GM10266 (cell line): ENCODE measurements at regions not wholly inside any gene's neighbourhood (a gene's known extent, or its start where the extent isn't known, plus 50 kb on each side); places are given as distances from the start of the nearest gene placed in this dataset.

Experiments
- DNase-seq: peaks from one replicate; pipeline ENCODE4 v3.0.0; 2012; ENCODE audit errors: extremely low spot score
- TF ChIP-seq, protein P1 (sequence below): IDR thresholded peaks from 2 replicates; pipeline ENCODE4 v1.5.1; 2012; ENCODE audit warnings: mild to moderate bottlenecking, low read depth; ENCODE audit not compliant: control insufficient read depth, insufficient read depth; ENCODE audit errors: missing control alignments

DNA sequence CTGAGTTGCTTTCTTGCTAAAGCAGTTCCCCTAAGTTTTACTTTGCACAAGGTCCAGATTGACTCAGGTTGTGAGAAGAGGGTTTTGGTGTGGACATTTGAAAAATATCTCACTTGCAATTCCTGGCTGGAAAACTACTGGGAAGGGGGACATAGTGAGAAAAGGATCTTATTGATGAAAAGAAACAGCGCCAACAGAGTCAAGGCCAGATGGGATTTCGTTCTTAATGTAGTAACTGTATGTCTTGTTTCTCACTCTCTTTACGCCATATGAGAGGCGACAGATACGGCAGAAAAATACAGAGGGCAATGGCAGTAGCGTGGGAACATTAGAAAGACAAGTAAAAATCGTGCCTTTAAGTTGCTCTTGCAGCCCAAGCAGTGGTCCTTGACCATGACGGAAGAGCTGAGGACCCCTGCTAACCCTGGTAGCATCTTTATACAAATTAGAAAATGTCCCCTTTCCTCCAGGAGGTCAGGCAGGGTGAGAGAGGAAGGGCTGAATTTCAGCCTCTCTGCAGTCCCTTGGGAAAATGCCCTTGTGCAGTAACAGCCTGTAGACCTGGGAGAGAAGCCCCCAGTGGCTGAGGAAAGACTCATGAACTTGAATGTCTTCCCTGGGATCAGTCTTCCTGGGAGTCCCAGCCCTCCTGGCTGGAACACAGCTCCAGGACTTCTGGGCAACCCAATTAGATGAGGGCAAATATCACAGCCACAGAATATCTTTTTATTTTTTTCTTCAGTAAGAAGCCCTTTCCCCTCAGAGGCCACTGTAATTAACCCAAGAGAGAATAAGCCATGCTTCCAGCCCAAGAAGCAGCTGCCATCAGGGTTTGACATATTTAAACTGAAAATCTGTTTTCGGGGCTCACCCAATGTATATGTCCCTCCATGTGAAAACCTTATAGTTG, 113.4 kb downstream of the CD47 start:
- DNase-seq = no peak

DNA sequence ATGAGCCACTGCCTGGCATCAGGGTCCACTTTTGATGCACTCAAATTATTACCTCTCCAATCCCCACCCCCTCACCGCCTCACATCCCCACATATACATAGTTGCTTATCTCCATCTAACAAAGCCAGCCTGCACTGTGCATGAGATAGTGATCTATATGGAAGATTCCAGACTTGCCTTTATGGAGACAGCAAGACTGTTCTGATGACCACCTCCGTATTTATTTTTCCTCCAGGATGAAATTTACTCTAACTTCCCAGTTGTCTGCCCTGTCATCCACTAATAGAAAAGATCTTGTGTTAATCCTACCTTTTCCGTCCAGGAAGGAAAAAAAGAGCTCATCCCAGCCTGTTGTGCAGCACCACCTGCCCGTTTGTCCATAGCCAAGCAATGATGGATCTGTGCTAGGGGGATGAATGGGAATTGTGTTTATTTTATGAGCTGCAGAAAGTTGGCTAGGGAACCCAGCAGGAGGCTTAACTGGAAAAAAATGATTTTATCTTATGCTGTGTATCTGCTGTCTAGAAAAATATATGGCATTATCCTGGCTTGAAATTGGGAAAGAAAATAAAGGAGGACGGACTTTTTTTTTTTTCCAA, 114.5 kb downstream of the CD47 start:
- DNase-seq = no peak
- TF ChIP-seq, protein P1, sequence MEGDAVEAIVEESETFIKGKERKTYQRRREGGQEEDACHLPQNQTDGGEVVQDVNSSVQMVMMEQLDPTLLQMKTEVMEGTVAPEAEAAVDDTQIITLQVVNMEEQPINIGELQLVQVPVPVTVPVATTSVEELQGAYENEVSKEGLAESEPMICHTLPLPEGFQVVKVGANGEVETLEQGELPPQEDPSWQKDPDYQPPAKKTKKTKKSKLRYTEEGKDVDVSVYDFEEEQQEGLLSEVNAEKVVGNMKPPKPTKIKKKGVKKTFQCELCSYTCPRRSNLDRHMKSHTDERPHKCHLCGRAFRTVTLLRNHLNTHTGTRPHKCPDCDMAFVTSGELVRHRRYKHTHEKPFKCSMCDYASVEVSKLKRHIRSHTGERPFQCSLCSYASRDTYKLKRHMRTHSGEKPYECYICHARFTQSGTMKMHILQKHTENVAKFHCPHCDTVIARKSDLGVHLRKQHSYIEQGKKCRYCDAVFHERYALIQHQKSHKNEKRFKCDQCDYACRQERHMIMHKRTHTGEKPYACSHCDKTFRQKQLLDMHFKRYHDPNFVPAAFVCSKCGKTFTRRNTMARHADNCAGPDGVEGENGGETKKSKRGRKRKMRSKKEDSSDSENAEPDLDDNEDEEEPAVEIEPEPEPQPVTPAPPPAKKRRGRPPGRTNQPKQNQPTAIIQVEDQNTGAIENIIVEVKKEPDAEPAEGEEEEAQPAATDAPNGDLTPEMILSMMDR = no peak

More for the DNA sequence above, 113.4 kb downstream of the CD47 start:
- TF ChIP-seq, protein P1 = no peak

DNA sequence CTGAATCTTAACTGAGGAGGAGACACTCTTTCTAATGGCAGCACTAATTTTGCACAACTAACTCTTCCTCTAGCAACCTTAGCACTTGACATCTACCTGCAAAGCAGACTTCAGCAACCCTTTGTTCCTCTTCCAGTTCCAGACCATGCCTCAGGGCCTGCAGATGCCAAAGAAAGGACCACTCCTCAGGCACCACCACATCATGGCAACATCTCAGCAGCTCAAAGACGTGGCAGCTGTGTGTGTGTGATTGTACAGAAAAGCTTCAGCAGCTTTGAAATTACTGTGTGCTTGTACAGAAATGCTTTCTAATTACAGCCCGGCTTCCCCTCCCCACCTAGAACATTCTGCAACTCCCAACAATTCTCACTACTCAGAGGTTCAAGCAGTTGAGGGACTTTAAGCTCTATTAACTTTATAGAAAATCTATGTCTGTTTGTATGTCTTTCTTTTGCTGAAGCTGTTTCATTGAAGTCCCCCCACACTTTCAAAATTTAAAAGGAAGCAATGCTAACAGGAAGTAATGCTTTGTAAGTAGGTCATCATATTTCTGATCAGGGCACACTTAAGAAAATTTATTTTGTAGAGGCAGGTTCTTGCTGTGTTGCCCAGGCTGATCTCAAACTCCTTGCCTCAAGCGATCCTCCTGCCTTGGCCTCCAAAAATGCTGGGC, 115.2 kb downstream of the CD47 start:
- TF ChIP-seq, protein P1 = no peak
- DNase-seq = no peak

DNA sequence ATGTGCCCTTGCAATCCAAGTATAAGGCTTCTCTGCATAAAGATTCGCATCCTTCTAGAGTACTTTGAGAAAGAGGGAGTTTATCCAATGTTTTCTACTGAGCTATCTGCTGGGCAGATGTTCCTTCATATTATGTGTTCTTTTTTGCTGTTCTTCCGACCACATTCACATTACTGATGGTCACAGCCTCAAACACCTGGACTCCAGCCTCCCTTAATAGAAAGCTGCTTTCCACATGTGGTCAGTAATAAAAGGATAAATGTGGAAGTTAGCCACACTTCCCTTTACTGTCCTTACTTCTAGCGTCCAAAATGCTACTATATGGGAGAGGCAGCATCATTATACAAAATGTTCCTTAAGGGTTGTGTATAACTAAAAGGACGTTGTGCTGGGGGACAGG, 116.9 kb downstream of the CD47 start:
- TF ChIP-seq, protein P1 = no peak
- DNase-seq = no peak

DNA sequence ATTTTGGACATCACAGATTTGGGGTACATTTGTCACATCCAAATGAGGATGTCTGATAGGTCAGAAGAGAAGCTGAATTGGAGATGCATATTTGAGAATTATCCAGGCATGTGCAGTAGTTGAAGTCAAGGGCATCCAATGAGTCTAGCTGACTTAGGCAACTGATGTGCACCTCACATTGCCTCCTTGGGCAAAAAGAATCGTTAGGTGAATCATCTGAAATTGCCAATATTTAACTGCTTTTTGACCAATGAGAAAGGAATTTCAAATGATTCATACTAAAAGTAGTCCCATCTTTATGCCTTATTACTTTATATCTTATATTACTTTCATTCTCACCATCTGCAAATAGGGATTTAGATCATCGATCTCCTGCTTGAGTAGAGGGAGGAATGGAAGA, 117.7 kb downstream of the CD47 start:
- DNase-seq = no peak
- TF ChIP-seq, protein P1 = no peak

DNA sequence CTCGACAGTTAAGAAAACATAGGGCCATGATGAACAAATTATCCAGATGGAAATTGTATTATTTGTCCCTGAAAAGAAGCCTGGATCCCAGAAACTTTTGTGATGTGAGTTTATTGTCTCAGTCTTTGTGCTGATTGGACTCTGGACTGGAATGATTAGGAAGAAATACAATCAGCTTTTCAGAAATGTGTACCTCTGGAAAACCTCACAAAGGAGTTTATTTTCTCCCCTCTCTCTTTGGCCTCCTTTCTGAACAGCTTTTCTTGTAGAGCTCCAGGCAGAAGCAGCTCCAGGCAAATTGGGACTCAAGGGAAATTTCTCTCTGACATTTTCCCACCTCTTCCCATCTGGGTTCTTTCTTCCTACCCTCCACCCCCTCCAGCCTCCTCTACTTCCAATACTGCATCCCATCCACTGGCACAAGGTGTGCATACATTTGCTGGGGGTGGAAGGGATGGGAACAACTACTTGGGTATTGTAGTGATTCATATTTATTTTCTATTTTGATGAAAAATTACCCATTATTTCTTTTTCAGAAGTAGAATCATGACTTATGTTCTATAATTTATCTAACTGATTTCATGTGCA, 119.7 kb downstream of the CD47 start:
- TF ChIP-seq, protein P1 = no peak
- DNase-seq = no peak
